OCI-LY1 (cell line): ENCODE measurements at regions not wholly inside any gene's neighbourhood (a gene's known extent, or its start where the extent isn't known, plus 50 kb on each side); places are given as distances from the start of the nearest gene placed in this dataset.

Experiments used
- H2AFZ ChIP-seq: fragments of 200-600 bp; sonication (generic), shearing (Covaris generic); 2 replicates; pipeline ENCODE4 v1.6.0; 2014; ENCODE audit warnings: antibody characterized with exemption, mild to moderate bottlenecking, low read length
- H3F3A ChIP-seq: fragments of 200-600 bp; sonication (generic), shearing (Covaris generic); 2 replicates; pipeline ENCODE4 v1.6.0; 2014; ENCODE audit warnings: mild to moderate bottlenecking, antibody characterized with exemption, low read length, moderate library complexity; ENCODE audit not compliant: insufficient read depth
- H3K27ac ChIP-seq: fragments of 200-600 bp; sonication (generic); 2 replicates; pipeline ENCODE4 v1.5.1; 2014; ENCODE audit warnings: low read length, mixed run types, mild to moderate bottlenecking, low read depth; ENCODE audit not compliant: poor library complexity, severe bottlenecking
- H3K27me3 ChIP-seq: fragments of 200-600 bp; sonication (generic); 2 replicates; pipeline ENCODE4 v1.6.0; 2014; ENCODE audit warnings: antibody characterized with exemption, mild to moderate bottlenecking, low read length, moderate library complexity; ENCODE audit not compliant: insufficient read depth
- H3K36me3 ChIP-seq: fragments of 200-600 bp; sonication (generic); 2 replicates; pipeline ENCODE4 v1.6.1; 2014; ENCODE audit warnings: mild to moderate bottlenecking, antibody characterized with exemption, low read length, moderate library complexity, mixed read lengths; ENCODE audit not compliant: insufficient read depth
- H3K4me1 ChIP-seq: fragments of 200-600 bp; sonication (generic); 2 replicates; pipeline ENCODE4 v1.5.1; 2014; ENCODE audit warnings: mild to moderate bottlenecking, low read length, moderate library complexity; ENCODE audit not compliant: insufficient read depth, severe bottlenecking
- H3K4me2 ChIP-seq: fragments of 200-600 bp; sonication (generic), shearing (Covaris generic); 2 replicates; pipeline ENCODE4 v1.6.1; 2014; ENCODE audit warnings: low read length
- H3K4me3 ChIP-seq: fragments of 200-600 bp; sonication (generic); 2 replicates; pipeline ENCODE4 v1.5.1; 2014; ENCODE audit warnings: low read length, low read depth, mild to moderate bottlenecking, mixed read lengths; ENCODE audit not compliant: poor library complexity, severe bottlenecking
- H3K79me2 ChIP-seq: fragments of 200-600 bp; shearing (Covaris generic); 2 replicates; pipeline ENCODE4 v1.6.1; 2016; ENCODE audit warnings: mixed run types, low read length, mixed read lengths; ENCODE audit not compliant: insufficient read depth
- H3K9ac ChIP-seq: fragments of 200-600 bp; sonication (generic), shearing (Covaris generic); 2 replicates; pipeline ENCODE4 v1.6.1; 2014; ENCODE audit warnings: mild to moderate bottlenecking, low read length, mixed read lengths
- H3K9me2 ChIP-seq: fragments of 200-600 bp; sonication (generic), shearing (Covaris generic); 2 replicates; pipeline ENCODE4 v1.6.1; 2014; ENCODE audit warnings: low read depth, mild to moderate bottlenecking, low read length, mixed read lengths
- H3K9me3 ChIP-seq: fragments of 200-600 bp; shearing (Covaris generic); 2 replicates; pipeline ENCODE4 v1.6.1; 2014; ENCODE audit warnings: low read length, mixed read lengths
- H4K20me1 ChIP-seq: fragments of 200-600 bp; sonication (generic), shearing (Covaris generic); 2 replicates; pipeline ENCODE4 v1.6.0; 2016; ENCODE audit warnings: mild to moderate bottlenecking, low read length; ENCODE audit not compliant: insufficient read depth
- EZH2 ChIP-seq: fragments of 200-600 bp; sonication (generic), shearing (Covaris generic); IDR thresholded peaks from 2 replicates; pipeline ENCODE4 v1.8.0; 2017; ENCODE audit warnings: borderline replicate concordance, mixed run types, mild to moderate bottlenecking, antibody characterized with exemption, low read length, moderate library complexity, mixed read lengths
- TF ChIP-seq, protein P1 (sequence below): fragments of 200-600 bp; sonication (generic), shearing (Covaris generic); IDR thresholded peaks from 2 replicates; pipeline ENCODE4 v1.5.1; 2017; ENCODE audit warnings: mild to moderate bottlenecking, antibody characterized with exemption, low read length, moderate library complexity, mixed read lengths

GRCh38 chr1:217943361-217943760 lies 312.2 kb downstream of the SPATA17 start:
- Histone ChIP-seq H3F3A (no peaks in the 10 kb centered on the region), H2AFZ (no peak overlapping the region)
- TF ChIP-seq, protein P1, sequence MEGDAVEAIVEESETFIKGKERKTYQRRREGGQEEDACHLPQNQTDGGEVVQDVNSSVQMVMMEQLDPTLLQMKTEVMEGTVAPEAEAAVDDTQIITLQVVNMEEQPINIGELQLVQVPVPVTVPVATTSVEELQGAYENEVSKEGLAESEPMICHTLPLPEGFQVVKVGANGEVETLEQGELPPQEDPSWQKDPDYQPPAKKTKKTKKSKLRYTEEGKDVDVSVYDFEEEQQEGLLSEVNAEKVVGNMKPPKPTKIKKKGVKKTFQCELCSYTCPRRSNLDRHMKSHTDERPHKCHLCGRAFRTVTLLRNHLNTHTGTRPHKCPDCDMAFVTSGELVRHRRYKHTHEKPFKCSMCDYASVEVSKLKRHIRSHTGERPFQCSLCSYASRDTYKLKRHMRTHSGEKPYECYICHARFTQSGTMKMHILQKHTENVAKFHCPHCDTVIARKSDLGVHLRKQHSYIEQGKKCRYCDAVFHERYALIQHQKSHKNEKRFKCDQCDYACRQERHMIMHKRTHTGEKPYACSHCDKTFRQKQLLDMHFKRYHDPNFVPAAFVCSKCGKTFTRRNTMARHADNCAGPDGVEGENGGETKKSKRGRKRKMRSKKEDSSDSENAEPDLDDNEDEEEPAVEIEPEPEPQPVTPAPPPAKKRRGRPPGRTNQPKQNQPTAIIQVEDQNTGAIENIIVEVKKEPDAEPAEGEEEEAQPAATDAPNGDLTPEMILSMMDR = no peak
- no peak for TF ChIP-seq EZH2

DNA sequence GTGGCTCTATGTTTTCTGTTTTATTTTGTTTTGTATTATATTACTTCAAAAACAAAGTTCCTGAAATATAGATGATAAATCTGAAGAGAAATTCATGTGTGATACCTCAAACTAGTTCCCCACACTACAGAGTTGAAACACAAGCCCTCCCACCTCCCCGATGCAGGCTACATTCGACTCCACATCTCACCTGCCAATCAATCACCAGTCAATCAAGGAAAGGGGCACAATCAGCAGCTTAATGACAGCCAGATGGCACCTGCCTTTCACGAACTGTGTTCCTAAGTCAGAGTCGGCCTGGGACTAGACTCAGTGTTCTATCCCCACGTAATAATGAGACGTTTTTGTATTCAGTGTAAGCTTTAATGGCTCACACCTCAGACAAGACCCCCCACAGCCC lies 313.4 kb downstream of the SPATA17 start:
- H3K4me1 ChIP-seq = no peaks in the 10 kb centered on the region
- no peak overlapping the region for H3K9ac ChIP-seq
- H3K79me2 ChIP-seq = no peaks in the 10 kb centered on the region
- H3K9me3 ChIP-seq = no peaks in the 10 kb centered on the region
- H3K27ac ChIP-seq = no peak overlapping the region
- no peak overlapping the region for H3K4me2 ChIP-seq
- no peaks in the 10 kb centered on the region for H3K27me3 ChIP-seq
- no peak for TF ChIP-seq EZH2
- TF ChIP-seq, protein P1 = no peak
- H2AFZ ChIP-seq = no peak overlapping the region
- H3K36me3 ChIP-seq = no peaks in the 10 kb centered on the region
- H3F3A ChIP-seq = no peaks in the 10 kb centered on the region
- H4K20me1 ChIP-seq = no peaks in the 10 kb centered on the region
- no peaks in the 10 kb centered on the region for H3K9me2 ChIP-seq
- H3K4me3 ChIP-seq = no peak overlapping the region

More at GRCh38 chr1:217943361-217943760, 312.2 kb downstream of the SPATA17 start:
- H3K79me2 ChIP-seq = no peaks in the 10 kb centered on the region
- no peaks in the 10 kb centered on the region for H3K27me3 ChIP-seq
- H3K9ac ChIP-seq = no peak overlapping the region
- no peaks in the 10 kb centered on the region for H3K9me3 ChIP-seq
- no peaks in the 10 kb centered on the region for H3K4me1 ChIP-seq
- H3K9me2 ChIP-seq = no peaks in the 10 kb centered on the region
- H3K4me2 ChIP-seq = no peak overlapping the region
- no peak overlapping the region for H3K27ac ChIP-seq
- H4K20me1 ChIP-seq = no peaks in the 10 kb centered on the region
- H3K36me3 ChIP-seq = no peaks in the 10 kb centered on the region
- no peak overlapping the region for H3K4me3 ChIP-seq

DNA sequence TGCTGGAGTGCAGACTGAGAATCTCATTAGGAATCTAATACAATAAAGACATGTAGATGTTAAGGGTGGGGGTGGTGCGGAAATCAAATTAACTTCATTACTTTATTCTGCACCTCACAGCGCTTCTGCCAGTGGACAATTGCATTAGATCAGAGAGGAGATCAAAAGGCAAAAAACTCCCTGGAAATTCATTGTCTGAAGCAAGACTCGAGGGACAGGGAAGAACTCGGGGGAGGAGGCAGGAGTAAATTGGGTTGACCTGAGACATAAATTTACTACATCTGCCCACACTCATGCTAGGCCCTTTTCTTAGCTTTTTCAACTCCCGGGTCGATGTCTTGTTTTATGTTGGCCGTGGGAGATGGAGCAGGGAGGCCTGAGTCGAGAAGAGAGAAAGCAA lies 315.4 kb downstream of the SPATA17 start:
- H3K9me2 ChIP-seq = no peaks in the 10 kb centered on the region
- no peak overlapping the region for H2AFZ ChIP-seq
- H3K27me3 ChIP-seq = no peaks in the 10 kb centered on the region
- H3K36me3 ChIP-seq = no peaks in the 10 kb centered on the region
- no peak overlapping the region for H3K4me2 ChIP-seq
- H4K20me1 ChIP-seq = no peaks in the 10 kb centered on the region
- H3K4me3 ChIP-seq = no peak overlapping the region
- no peaks in the 10 kb centered on the region for H3F3A ChIP-seq
- H3K9me3 ChIP-seq = no peaks in the 10 kb centered on the region
- H3K9ac ChIP-seq = no peak overlapping the region
- no peak for TF ChIP-seq EZH2
- TF ChIP-seq, protein P1 = no peak
- H3K4me1 ChIP-seq = no peaks in the 10 kb centered on the region
- H3K27ac ChIP-seq = no peak overlapping the region
- no peaks in the 10 kb centered on the region for H3K79me2 ChIP-seq
